Chondrocyte (in vitro differentiated cells): ENCODE measurements at regions not wholly inside any gene's neighbourhood (a gene's known extent, or its start where the extent isn't known, plus 50 kb on each side); places are given as distances from the start of the nearest gene placed in this dataset.

Experiments
- DNase-seq: peaks from one replicate; pipeline ENCODE4 v3.0.0; 2021; ENCODE audit warnings: mixed read lengths, low spot score
- H3K27ac Mint-ChIP-seq: one replicate; pipeline ENCODE4 v1.8.0; 2021; ENCODE audit warnings: mild to moderate bottlenecking, moderate library complexity, mixed read lengths; ENCODE audit not compliant: unreplicated experiment
- H3K27me3 Mint-ChIP-seq: 2 replicates; pipeline ENCODE4 v1.8.0; 2021; ENCODE audit warnings: low read depth, mixed read lengths
- H3K36me3 Mint-ChIP-seq: 2 replicates; pipeline ENCODE4 v1.8.0; 2021; ENCODE audit warnings: low read depth, mixed read lengths
- H3K4me1 Mint-ChIP-seq: 2 replicates; pipeline ENCODE4 v1.8.0; 2021; ENCODE audit warnings: low read depth, mild to moderate bottlenecking, mixed read lengths
- H3K4me3 Mint-ChIP-seq: one replicate; pipeline ENCODE4 v1.8.0; 2021; ENCODE audit warnings: mild to moderate bottlenecking, moderate library complexity, mixed read lengths; ENCODE audit not compliant: unreplicated experiment
- H3K9me3 Mint-ChIP-seq: 2 replicates; pipeline ENCODE4 v1.8.0; 2021; ENCODE audit warnings: low read depth, mixed read lengths
- CTCF ChIP-seq: fragments of 200-600 bp; sonication (generic); IDR thresholded peaks from 2 replicates; pipeline ENCODE4 v1.5.0; 2021; ENCODE audit warnings: antibody characterized with exemption, mild to moderate bottlenecking, moderate library complexity

- Mint-ChIP-seq H3K36me3 (no peaks in the 10 kb centered on the region), H3K27me3 (peaks cover 7% of the 10 kb centered on the region), H3K27ac (no peak overlapping the region), H3K9me3 (no peaks in the 10 kb centered on the region), H3K4me1 (no peaks in the 10 kb centered on the region), H3K4me3 (no peak overlapping the region)
- no peak for TF ChIP-seq CTCF
- DNase-seq: no peak
Measured at GRCh38 chr4:43351970-43352806, 459.7 kb downstream of the GRXCR1 start.

- no peaks in the 10 kb centered on the region for H3K9me3 Mint-ChIP-seq
- DNase-seq: no peak
- peaks cover 6% of the 10 kb centered on the region for H3K27me3 Mint-ChIP-seq
- no peaks in the 10 kb centered on the region for H3K4me1 Mint-ChIP-seq
- no peak overlapping the region for H3K27ac Mint-ChIP-seq
- no peaks in the 10 kb centered on the region for H3K36me3 Mint-ChIP-seq
- no peak for TF ChIP-seq CTCF
- no peak overlapping the region for H3K4me3 Mint-ChIP-seq
Measured at GRCh38 chr4:43352859-43353258, 460.3 kb downstream of the GRXCR1 start.

GRCh38 chr4:43353552-43353951 lies 461.0 kb downstream of the GRXCR1 start:
- Mint-ChIP-seq H3K9me3 (no peaks in the 10 kb centered on the region), H3K4me3 (no peak overlapping the region), H3K27ac (no peak overlapping the region), H3K4me1 (no peaks in the 10 kb centered on the region), H3K27me3 (peaks cover 6% of the 10 kb centered on the region), H3K36me3 (no peaks in the 10 kb centered on the region)
- no peak for TF ChIP-seq CTCF
- no peak for DNase-seq

- Mint-ChIP-seq H3K27me3 (peaks cover 6% of the 10 kb centered on the region), H3K27ac (no peak overlapping the region), H3K4me3 (no peak overlapping the region), H3K36me3 (no peaks in the 10 kb centered on the region), H3K4me1 (no peaks in the 10 kb centered on the region), H3K9me3 (no peaks in the 10 kb centered on the region)
- no peak for TF ChIP-seq CTCF
- no peak for DNase-seq
Measured at GRCh38 chr4:43356786-43357185, 464.3 kb downstream of the GRXCR1 start.

- Mint-ChIP-seq H3K27ac (no peak overlapping the region), H3K27me3 (peaks cover 6% of the 10 kb centered on the region), H3K4me3 (no peak overlapping the region), H3K4me1 (no peaks in the 10 kb centered on the region), H3K36me3 (no peaks in the 10 kb centered on the region), H3K9me3 (no peaks in the 10 kb centered on the region)
- TF ChIP-seq CTCF: no peak
- no peak for DNase-seq
Measured at GRCh38 chr4:43357252-43357974, 464.9 kb downstream of the GRXCR1 start.
